Endothelial cell of umbilical vein (primary cell): ENCODE measurements at regions not wholly inside any gene's neighbourhood (a gene's known extent, or its start where the extent isn't known, plus 50 kb on each side); places are given as distances from the start of the nearest gene placed in this dataset.

Source experiments
- BruUV-seq: library from RNA; stranded (reverse); fragments of 400-500 nt; replicated peaks from 2 replicates; lab custom pipeline; 2021; lab: Mats Ljungman, UMichigan
- CTCF ChIA-PET: fragments of 300-600, 350-600 bp; sonication (Branson Sonifier 250); formaldehyde crosslinking; loops from one replicate; lab custom pipeline; 2021; ENCODE audit warnings: antibody characterized with exemption, inconsistent platforms; lab: Charles Lee
- POLR2A ChIA-PET: fragments of 300-600, 350-600 bp; sonication (Branson Sonifier 250); formaldehyde crosslinking; loops from one replicate; lab custom pipeline; 2021; ENCODE audit warnings: antibody characterized with exemption, inconsistent platforms; lab: Charles Lee
- DNase-seq: peaks from one replicate; pipeline ENCODE4 v3.0.0-alpha.2; 2011; ENCODE audit warnings: low read depth, low spot score
- FAIRE-seq: peaks from 2 replicates; lab custom pipeline; 2011; peaks lifted over from hg19 to GRCh38; lab: Jason Lieb, UNC
- H2AFZ ChIP-seq: 2 replicates; pipeline ENCODE4 v1.6.0; 2012; ENCODE audit warnings: low read depth, low read length, control low read depth, inconsistent platforms
- H3K27ac ChIP-seq: 2 replicates; pipeline ENCODE4 v1.5.1; 2011; ENCODE audit warnings: low read depth, mild to moderate bottlenecking, control low read depth, low read length, moderate library complexity; ENCODE audit not compliant: insufficient read depth
- H3K27me3 ChIP-seq, 2 experiments: 2 replicates each; pipeline versions ENCODE4 v1.6.0 to v1.6.1; 2011; ENCODE audit warnings: low read length in 2 of 2, mixed read lengths in 1 of 2; ENCODE audit not compliant: control insufficient read depth in 2 of 2, insufficient read depth in 2 of 2
- H3K36me3 ChIP-seq, 2 experiments: 2 replicates in 1 of 2; 3 replicates in 1 of 2; pipeline ENCODE4 v1.5.1; 2011; ENCODE audit warnings: low read length in 2 of 2, mild to moderate bottlenecking in 1 of 2, moderate library complexity in 1 of 2; ENCODE audit not compliant: control insufficient read depth in 2 of 2, insufficient read depth in 2 of 2; ENCODE audit errors: extremely low read depth in 1 of 2
- H3K4me1 ChIP-seq: 3 replicates; pipeline ENCODE4 v1.5.1; 2011; ENCODE audit warnings: mild to moderate bottlenecking, low read length; ENCODE audit not compliant: control insufficient read depth, insufficient read depth; ENCODE audit errors: extremely low read depth
- H3K4me2 ChIP-seq: 2 replicates; pipeline ENCODE4 v1.6.1; 2011; ENCODE audit warnings: low read length, control low read depth, mixed read lengths; ENCODE audit not compliant: insufficient read depth
- H3K4me3 ChIP-seq, 3 experiments: fragments of 200-600 bp in 1 of 3; sonication (generic), shearing (Covaris generic) in 1 of 3; replicated peaks in 1 of 3; 2 replicates each; pipeline ENCODE4 v1.5.1; 2011 to 2016; ENCODE audit warnings: control low read depth in 3 of 3, low read length in 3 of 3, mild to moderate bottlenecking in 2 of 3, inconsistent platforms in 1 of 3, low read depth in 1 of 3, moderate library complexity in 1 of 3; ENCODE audit not compliant: insufficient read depth in 1 of 3
- H3K79me2 ChIP-seq: 2 replicates; pipeline ENCODE4 v1.6.0; 2012; ENCODE audit warnings: low read length, inconsistent platforms; ENCODE audit not compliant: control insufficient read depth, insufficient read depth
- H3K9ac ChIP-seq: replicated peaks from 2 replicates; pipeline ENCODE3; 2011; ENCODE audit warnings: low read length, control low read depth; ENCODE audit not compliant: insufficient read depth; ENCODE audit errors: extremely low read depth
- H3K9me1 ChIP-seq: replicated peaks from 3 replicates; pipeline ENCODE4 v1.6.0; 2011; ENCODE audit warnings: mild to moderate bottlenecking, low read length; ENCODE audit not compliant: control insufficient read depth, insufficient read depth; ENCODE audit errors: extremely low read depth
- H3K9me3 ChIP-seq: replicated peaks from 2 replicates; pipeline ENCODE4 v1.5.1; 2012; ENCODE audit warnings: low read length, inconsistent platforms; ENCODE audit not compliant: control insufficient read depth, insufficient read depth
- H4K20me1 ChIP-seq: replicated peaks from 2 replicates; pipeline ENCODE3; 2011; ENCODE audit warnings: mild to moderate bottlenecking, low read length; ENCODE audit not compliant: control insufficient read depth, insufficient read depth; ENCODE audit errors: extremely low read depth
- FOS ChIP-seq: IDR thresholded peaks from 2 replicates; pipeline ENCODE4 v1.6.1; 2011; ENCODE audit warnings: mild to moderate bottlenecking, low read length, moderate library complexity, borderline replicate concordance; ENCODE audit not compliant: insufficient read depth
- JUN ChIP-seq: IDR thresholded peaks from 2 replicates; pipeline ENCODE4 v1.6.1; 2011; ENCODE audit warnings: borderline replicate concordance, low read depth; ENCODE audit not compliant: insufficient read length, insufficient read depth
- MYC ChIP-seq: IDR thresholded peaks from one replicate; pipeline ENCODE4 v1.6.1; 2011; ENCODE audit warnings: mild to moderate bottlenecking, low read depth, low read length
- POLR2A ChIP-seq: IDR thresholded peaks from 2 replicates; pipeline ENCODE4 v1.6.1; 2012; ENCODE audit warnings: low read depth, mild to moderate bottlenecking, control low read depth, low read length
- dilution Hi-C: fragments of 300-500 bp; cut with MboI; formaldehyde crosslinking; loops from one replicate; pipeline ENCODE4 v1.15.0; 2019; ENCODE audit warnings: low sequenced_read_pairs; ENCODE audit not compliant: extremely low pct_ligation_motif_present
- intact Hi-C: fragments of 100-400 bp; cut with micrococcal nuclease; formaldehyde crosslinking; loops from one replicate; pipeline ENCODE4 v1.10.0; 2022
- TF ChIP-seq, protein P1 (sequence below): IDR thresholded peaks from 2 replicates; pipeline ENCODE4 v1.6.1; 2011; ENCODE audit not compliant: insufficient read depth, insufficient read length
- TF ChIP-seq, protein P2 (sequence below), 2 donors: IDR thresholded peaks; 1 replicate in 1 of 2; 2 replicates in 1 of 2; pipeline ENCODE4 v1.5.1; 2011; ENCODE audit warnings: low read length in 2 of 2, mild to moderate bottlenecking in 2 of 2, moderate library complexity in 2 of 2, control low read depth in 1 of 2, inconsistent platforms in 1 of 2, low read depth in 1 of 2; ENCODE audit not compliant: insufficient read depth in 1 of 2; ENCODE audit errors: extremely low read depth in 1 of 2

DNA sequence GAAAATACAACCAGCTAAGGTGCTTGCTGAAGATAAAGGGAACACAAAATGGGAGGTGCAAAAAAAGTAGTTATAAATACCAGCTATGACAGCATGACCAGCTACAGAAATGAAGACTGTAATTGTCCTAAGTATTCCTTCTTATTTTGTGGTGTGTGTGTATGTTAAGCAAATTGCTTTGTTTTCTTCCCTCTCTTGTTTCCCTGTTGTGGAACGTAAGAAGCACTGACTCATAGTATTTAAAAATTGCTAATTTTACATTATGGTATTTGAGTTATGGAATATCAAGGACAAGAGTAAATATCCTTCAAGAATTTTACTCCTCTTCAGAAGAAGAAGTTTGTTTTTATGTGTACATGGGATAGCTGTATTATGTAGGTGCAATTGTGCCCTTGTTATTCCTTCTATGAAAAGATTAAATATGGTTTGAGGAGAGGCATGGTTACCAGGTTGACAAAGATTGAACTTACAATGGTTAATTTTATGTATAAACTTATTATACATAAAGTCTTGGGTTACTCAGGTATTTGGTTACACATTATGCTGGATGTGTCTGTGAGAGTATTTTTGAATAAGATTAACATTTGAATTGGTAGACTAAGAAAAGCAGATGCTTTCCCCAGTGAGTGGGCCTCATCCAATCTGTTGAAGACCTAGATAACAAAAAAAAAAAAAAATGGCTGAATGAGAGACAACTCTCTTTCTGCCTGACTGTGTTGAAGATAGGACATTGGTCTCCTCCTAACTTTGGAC is 1132.1 kb upstream of the ALCAM start:
- FAIRE-seq = no peak
- peaks cover 0 to 2% of the 10 kb centered on the region in 2 experiments for H3K27me3 ChIP-seq
- H3K9ac ChIP-seq = no peak overlapping the region
- no peaks in the 10 kb centered on the region for H4K20me1 ChIP-seq
- H3K27ac ChIP-seq = no peak overlapping the region
- no peaks in the 10 kb centered on the region for H3K79me2 ChIP-seq
- dilution Hi-C loops = no loop called here
- ChIA-PET POLR2A (no interaction called here), CTCF (no interaction called here)
- H3K36me3 ChIP-seq = no peaks in the 10 kb centered on the region
- no peaks in the 10 kb centered on the region for H3K9me3 ChIP-seq
- TF ChIP-seq FOS (no peak), MYC (no peak), JUN (no peak), POLR2A (no peak)
- TF ChIP-seq, protein P1, sequence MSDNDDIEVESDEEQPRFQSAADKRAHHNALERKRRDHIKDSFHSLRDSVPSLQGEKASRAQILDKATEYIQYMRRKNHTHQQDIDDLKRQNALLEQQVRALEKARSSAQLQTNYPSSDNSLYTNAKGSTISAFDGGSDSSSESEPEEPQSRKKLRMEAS = no peak
- TF ChIP-seq, protein P2, sequence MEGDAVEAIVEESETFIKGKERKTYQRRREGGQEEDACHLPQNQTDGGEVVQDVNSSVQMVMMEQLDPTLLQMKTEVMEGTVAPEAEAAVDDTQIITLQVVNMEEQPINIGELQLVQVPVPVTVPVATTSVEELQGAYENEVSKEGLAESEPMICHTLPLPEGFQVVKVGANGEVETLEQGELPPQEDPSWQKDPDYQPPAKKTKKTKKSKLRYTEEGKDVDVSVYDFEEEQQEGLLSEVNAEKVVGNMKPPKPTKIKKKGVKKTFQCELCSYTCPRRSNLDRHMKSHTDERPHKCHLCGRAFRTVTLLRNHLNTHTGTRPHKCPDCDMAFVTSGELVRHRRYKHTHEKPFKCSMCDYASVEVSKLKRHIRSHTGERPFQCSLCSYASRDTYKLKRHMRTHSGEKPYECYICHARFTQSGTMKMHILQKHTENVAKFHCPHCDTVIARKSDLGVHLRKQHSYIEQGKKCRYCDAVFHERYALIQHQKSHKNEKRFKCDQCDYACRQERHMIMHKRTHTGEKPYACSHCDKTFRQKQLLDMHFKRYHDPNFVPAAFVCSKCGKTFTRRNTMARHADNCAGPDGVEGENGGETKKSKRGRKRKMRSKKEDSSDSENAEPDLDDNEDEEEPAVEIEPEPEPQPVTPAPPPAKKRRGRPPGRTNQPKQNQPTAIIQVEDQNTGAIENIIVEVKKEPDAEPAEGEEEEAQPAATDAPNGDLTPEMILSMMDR (IDR thresholded peaks at IDR 0.05; ENCODE audit: extremely low read depth in 1 of 2, insufficient read depth in 1 of 2, low read depth in 1 of 2, low read length in 2 of 2) = no peak
- no TSS peak for BruUV-seq
- no peaks in the 10 kb centered on the region for H3K9me1 ChIP-seq
- H3K4me3 ChIP-seq = no peak overlapping the region
- intact Hi-C loops = no loop called here
- no peak for DNase-seq
- H2AFZ ChIP-seq = no peak overlapping the region
- no peak overlapping the region for H3K4me2 ChIP-seq
- H3K4me1 ChIP-seq = no peaks in the 10 kb centered on the region
